Common myeloid progenitor, CD34-positive (primary cell): ENCODE measurements at regions not wholly inside any gene's neighbourhood (a gene's known extent, or its start where the extent isn't known, plus 50 kb on each side); places are given as distances from the start of the nearest gene placed in this dataset.

Experiments used
- CTCF ChIA-PET: fragments of 350-600 bp; sonication (Branson Sonifier 250); formaldehyde crosslinking; loops from one replicate; lab custom pipeline; 2021; ENCODE audit warnings: antibody characterized with exemption; lab: Charles Lee
- POLR2A ChIA-PET: fragments of 350-600 bp; sonication (Branson Sonifier 250); formaldehyde crosslinking; loops from one replicate; lab custom pipeline; 2021; ENCODE audit warnings: antibody characterized with exemption; lab: Charles Lee
- DNase-seq, 3 donors: peaks; one replicate each; pipeline versions ENCODE4 v3.0.0 to v3.0.0-alpha.2; 2013
- H3K27ac ChIP-seq, 2 experiments: 1 replicate in 1 of 2; 2 replicates in 1 of 2; pipeline ENCODE4 v1.7.0; 2013; ENCODE audit warnings: inconsistent platforms in 2 of 2, low read length in 2 of 2, mild to moderate bottlenecking in 2 of 2, low read depth in 1 of 2, moderate library complexity in 1 of 2; ENCODE audit not compliant: severe bottlenecking in 2 of 2, insufficient read depth in 1 of 2, poor library complexity in 1 of 2
- H3K27me3 ChIP-seq, 5 experiments: replicated peaks in 2 of 5; 1 replicate in 3 of 5; 2 replicates in 2 of 5; pipeline versions ENCODE4 v1.6.1 to v1.7.0; 2013; ENCODE audit warnings: low read length in 4 of 5, mild to moderate bottlenecking in 2 of 5, moderate library complexity in 2 of 5, inconsistent platforms in 1 of 5; ENCODE audit not compliant: insufficient read depth in 5 of 5, control insufficient read depth in 4 of 5
- H3K36me3 ChIP-seq, 4 experiments: 1 replicate in 2 of 4; 2 replicates in 2 of 4; pipeline versions ENCODE4 v1.6.1 to v1.7.0; 2013; ENCODE audit warnings: low read length in 3 of 4, control low read depth in 1 of 4, mild to moderate bottlenecking in 1 of 4; ENCODE audit not compliant: control insufficient read depth in 4 of 4, insufficient read depth in 4 of 4
- H3K4me1 ChIP-seq, 4 experiments: 1 replicate in 3 of 4; 2 replicates in 1 of 4; pipeline versions ENCODE4 v1.6.1 to v1.7.1; 2013; ENCODE audit warnings: low read length in 3 of 4, mild to moderate bottlenecking in 3 of 4, control low read depth in 1 of 4, inconsistent platforms in 1 of 4, moderate library complexity in 1 of 4; ENCODE audit not compliant: control insufficient read depth in 4 of 4, insufficient read depth in 4 of 4; ENCODE audit errors: control extremely low read depth in 1 of 4
- H3K4me3 ChIP-seq, 7 experiments: 1 replicate in 4 of 7; 2 replicates in 3 of 7; pipeline versions ENCODE4 v1.5.1 to v1.7.0; 2013; ENCODE audit warnings: mild to moderate bottlenecking in 7 of 7, low read length in 6 of 7, moderate library complexity in 6 of 7, inconsistent platforms in 2 of 7, low read depth in 2 of 7, control low read depth in 1 of 7; ENCODE audit not compliant: insufficient read depth in 4 of 7, control insufficient read depth in 1 of 7; ENCODE audit errors: extremely low read depth in 1 of 7
- H3K9me3 ChIP-seq, 5 experiments: 1 replicate in 4 of 5; 2 replicates in 1 of 5; pipeline versions ENCODE4 v1.6.1 to v1.7.1; 2013; ENCODE audit warnings: low read length in 4 of 5, mild to moderate bottlenecking in 2 of 5, inconsistent platforms in 1 of 5, low read depth in 1 of 5, moderate library complexity in 1 of 5; ENCODE audit not compliant: control insufficient read depth in 4 of 5, insufficient read depth in 2 of 5; ENCODE audit errors: control extremely low read depth in 1 of 5
- WGBS: methylation state at CpG from one replicate; pipeline ENCODE4 v1.1.5; 2013; ENCODE audit not compliant: insufficient coverage; 5-methylcytosine and 5-hydroxymethylcytosine counted together

- Histone ChIP-seq H3K4me3 (no peak overlapping the region), H3K27ac (no peak overlapping the region), H3K9me3 (peaks cover 0 to 3% (median 0%) of the 10 kb centered on the region in 5 experiments), H3K36me3 (no peaks in the 10 kb centered on the region), H3K4me1 (no peaks in the 10 kb centered on the region), H3K27me3 (no peaks in the 10 kb centered on the region)
- CTCF ChIA-PET, result no interaction called here
- no peak for DNase-seq
- WGBS, result 100% methylated on average over 2 of the region's 3 CpGs
- POLR2A ChIA-PET, result no interaction called here
Observed at GRCh38 chr13:74930402-74931165, 551.4 kb downstream of the TBC1D4 start.

DNA sequence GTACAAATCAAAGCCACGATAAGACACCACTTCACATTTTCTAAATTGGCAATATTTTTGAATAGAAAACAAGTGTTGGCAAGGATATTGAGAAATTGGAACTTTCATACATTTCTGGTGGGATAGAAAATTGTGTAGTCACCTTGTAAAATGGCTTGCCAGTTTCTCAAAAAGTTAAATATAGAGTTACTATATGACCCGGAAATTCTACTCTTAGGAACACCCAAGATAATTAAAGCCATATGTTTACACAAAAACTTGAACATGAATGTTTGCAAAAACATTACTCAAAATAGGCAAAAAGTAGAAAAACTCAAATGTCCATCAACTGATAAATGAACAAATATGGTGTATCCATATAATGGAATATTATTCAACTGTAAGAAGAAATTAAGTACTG, 552.5 kb downstream of the TBC1D4 start:
- H3K4me1 ChIP-seq, result no peaks in the 10 kb centered on the region
- DNase-seq, result no peak
- no peak overlapping the region for H3K4me3 ChIP-seq
- CTCF ChIA-PET, result no interaction called here
- no peaks in the 10 kb centered on the region for H3K27me3 ChIP-seq
- no peak overlapping the region for H3K27ac ChIP-seq
- POLR2A ChIA-PET, result no interaction called here
- no CpG with 5 or more reads among the region's 2 CpGs for WGBS
- peaks cover 0 to 3% (median 0%) of the 10 kb centered on the region in 5 experiments for H3K9me3 ChIP-seq
- H3K36me3 ChIP-seq, result no peaks in the 10 kb centered on the region

DNA sequence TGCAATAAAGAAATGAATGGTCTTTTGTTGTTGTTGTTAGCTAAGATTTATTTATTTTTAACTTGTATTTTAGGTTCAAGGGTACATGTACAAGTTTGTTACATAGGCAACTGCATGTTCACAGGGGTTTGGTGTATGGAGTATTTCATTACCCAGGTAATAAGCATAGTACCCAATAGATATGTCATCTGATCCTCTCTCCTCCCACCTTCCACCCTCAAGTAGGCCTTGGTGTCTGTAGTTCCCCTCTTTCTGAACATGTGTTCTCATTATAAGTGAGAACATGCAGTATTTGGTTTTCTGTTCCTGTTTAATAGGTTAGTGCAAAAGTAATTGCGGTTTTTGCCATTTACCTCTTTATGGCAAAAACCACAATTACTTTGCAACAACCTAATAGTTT, 554.1 kb downstream of the TBC1D4 start:
- WGBS, result no CpG with 5 or more reads among the region's 1 CpG
- CTCF ChIA-PET, result no interaction called here
- no peaks in the 10 kb centered on the region for H3K36me3 ChIP-seq
- no peak overlapping the region for H3K4me3 ChIP-seq
- H3K27me3 ChIP-seq, result no peaks in the 10 kb centered on the region
- H3K4me1 ChIP-seq, result no peaks in the 10 kb centered on the region
- DNase-seq, result no peak
- POLR2A ChIA-PET, result no interaction called here
- H3K27ac ChIP-seq, result no peak overlapping the region
- peaks cover 0 to 5% (median 2%) of the 10 kb centered on the region in 5 experiments for H3K9me3 ChIP-seq

- H3K27me3 ChIP-seq, result no peaks in the 10 kb centered on the region
- H3K4me3 ChIP-seq, result no peak overlapping the region
- no peak overlapping the region for H3K27ac ChIP-seq
- CTCF ChIA-PET, result no interaction called here
- POLR2A ChIA-PET, result no interaction called here
- H3K36me3 ChIP-seq, result no peaks in the 10 kb centered on the region
- peaks cover 0 to 9% (median 0%) of the 10 kb centered on the region in 5 experiments for H3K9me3 ChIP-seq
- peak in 2 of 3 donors; percentile 0 to 5 for DNase-seq
- H3K4me1 ChIP-seq, result peaks cover 0 to 15% (median 5%) of the 10 kb centered on the region in 4 experiments
- WGBS, result no CpG with 5 or more reads among the region's 2 CpGs
Observed at GRCh38 chr13:74922963-74923362, 559.0 kb downstream of the TBC1D4 start.

- Histone ChIP-seq H3K4me3 (no peak overlapping the region), H3K27me3 (no peaks in the 10 kb centered on the region), H3K9me3 (peaks cover 0 to 9% (median 0%) of the 10 kb centered on the region in 5 experiments), H3K36me3 (no peaks in the 10 kb centered on the region), H3K4me1 (peaks cover 0 to 15% (median 5%) of the 10 kb centered on the region in 4 experiments), H3K27ac (no peak overlapping the region)
- ChIA-PET POLR2A (no interaction called here), CTCF (interaction anchor here (1.3 kb wide), 1 partner anchor 20 kb away, joined by 3 read pairs; no protein-coding TSS in a partner anchor)
- no peak for DNase-seq
Observed at GRCh38 chr13:74921326-74921725, 560.6 kb downstream of the TBC1D4 start.

GRCh38 chr13:74920920-74921319, 561.0 kb downstream of the TBC1D4 start:
- 50% methylated on average over 2 of the region's 3 CpGs for WGBS

DNA sequence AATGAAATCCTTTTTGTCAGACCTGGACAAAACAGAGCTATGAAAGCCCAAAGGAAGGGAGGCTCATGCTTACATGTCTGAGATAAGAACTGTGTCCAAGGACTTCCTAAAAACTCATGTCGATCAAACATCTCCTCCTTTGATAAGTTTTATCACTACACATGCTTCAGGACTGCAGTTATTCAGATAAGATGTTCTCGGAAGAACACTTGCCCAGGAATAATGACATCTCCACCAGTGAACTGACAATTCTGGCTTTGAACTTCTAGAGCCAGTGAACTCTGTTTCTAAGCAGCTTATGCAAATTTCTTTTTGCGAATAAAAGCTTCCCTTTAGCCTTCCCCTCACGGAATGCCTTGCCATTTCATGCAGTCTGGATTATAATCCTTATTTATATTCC, 561.6 kb downstream of the TBC1D4 start:
- ChIA-PET CTCF (no interaction called here), POLR2A (no interaction called here)
- WGBS, result 29% methylated on average over 2 of the region's 4 CpGs
- peak in 2 of 3 donors; percentile 13 to 19 for DNase-seq
- Histone ChIP-seq H3K4me3 (no peak overlapping the region), H3K27me3 (no peaks in the 10 kb centered on the region), H3K9me3 (peaks cover 0 to 9% (median 0%) of the 10 kb centered on the region in 5 experiments), H3K4me1 (peaks cover 0 to 15% (median 5%) of the 10 kb centered on the region in 4 experiments), H3K36me3 (no peaks in the 10 kb centered on the region), H3K27ac (peak overlapping the region; percentile 0 to 28)

More at GRCh38 chr13:74920920-74921319, 561.0 kb downstream of the TBC1D4 start:
- ChIA-PET CTCF (interaction anchor here (1.3 kb wide), 1 partner anchor 19 kb away, joined by 3 read pairs; no protein-coding TSS in a partner anchor), POLR2A (no interaction called here)
- Histone ChIP-seq H3K27ac (peak overlapping the region in 1 of 2 experiments; percentile 28), H3K4me3 (no peak overlapping the region), H3K4me1 (peaks cover 0 to 15% (median 5%) of the 10 kb centered on the region in 4 experiments), H3K9me3 (peaks cover 0 to 9% (median 0%) of the 10 kb centered on the region in 5 experiments), H3K27me3 (no peaks in the 10 kb centered on the region), H3K36me3 (no peaks in the 10 kb centered on the region)
- DNase-seq, result peak in 2 of 3 donors; percentile 25 to 45
